GM12865 (cell line): ENCODE measurements at regions not wholly inside any gene's neighbourhood (a gene's known extent, or its start where the extent isn't known, plus 50 kb on each side); places are given as distances from the start of the nearest gene placed in this dataset.
A peak's percentile ranks its signal among the peaks of the same experiment; 100 is the strongest.
"Not testable (repeated sequence)": the region's sequence is repeated elsewhere in the genome, so short reads cannot be mapped to it uniquely, and the experiment has no call there.

ENCODE experiments used
- DNase-seq: peaks from one replicate; pipeline ENCODE4 v3.0.0; 2010; ENCODE audit warnings: low read depth
- H3K4me3 ChIP-seq: 2 replicates; pipeline ENCODE4 v1.5.1; 2011; ENCODE audit warnings: mild to moderate bottlenecking, low read depth, low read length, control low read depth
- TF ChIP-seq, protein P1 (sequence below): IDR thresholded peaks from 2 replicates; pipeline ENCODE4 v1.5.1; 2011; ENCODE audit warnings: low read length, control low read depth, low read depth, inconsistent platforms; ENCODE audit not compliant: insufficient read depth; ENCODE audit errors: missing control alignments

DNA sequence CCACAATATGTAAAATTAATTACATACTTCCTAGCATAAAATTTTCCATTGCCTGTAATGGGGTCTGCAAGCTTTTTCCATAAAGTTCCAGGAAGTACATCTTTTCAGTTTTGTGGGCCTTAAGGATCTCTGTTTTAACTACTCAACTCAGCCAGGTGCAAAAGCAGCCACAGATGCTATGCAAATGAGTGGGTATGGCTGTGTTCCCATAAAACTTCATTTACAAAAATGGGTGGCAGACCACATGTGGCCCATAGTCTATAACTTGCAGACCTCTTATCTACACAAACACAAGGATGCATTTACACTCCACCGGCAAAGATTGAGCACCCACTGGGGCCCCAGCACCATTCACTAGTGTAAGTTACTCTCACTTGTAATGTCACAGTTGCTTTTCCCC is 123.1 kb downstream of the ARHGAP11B start:
- not testable (repeated sequence) for H3K4me3 ChIP-seq, DNase-seq

- TF ChIP-seq, protein P1, sequence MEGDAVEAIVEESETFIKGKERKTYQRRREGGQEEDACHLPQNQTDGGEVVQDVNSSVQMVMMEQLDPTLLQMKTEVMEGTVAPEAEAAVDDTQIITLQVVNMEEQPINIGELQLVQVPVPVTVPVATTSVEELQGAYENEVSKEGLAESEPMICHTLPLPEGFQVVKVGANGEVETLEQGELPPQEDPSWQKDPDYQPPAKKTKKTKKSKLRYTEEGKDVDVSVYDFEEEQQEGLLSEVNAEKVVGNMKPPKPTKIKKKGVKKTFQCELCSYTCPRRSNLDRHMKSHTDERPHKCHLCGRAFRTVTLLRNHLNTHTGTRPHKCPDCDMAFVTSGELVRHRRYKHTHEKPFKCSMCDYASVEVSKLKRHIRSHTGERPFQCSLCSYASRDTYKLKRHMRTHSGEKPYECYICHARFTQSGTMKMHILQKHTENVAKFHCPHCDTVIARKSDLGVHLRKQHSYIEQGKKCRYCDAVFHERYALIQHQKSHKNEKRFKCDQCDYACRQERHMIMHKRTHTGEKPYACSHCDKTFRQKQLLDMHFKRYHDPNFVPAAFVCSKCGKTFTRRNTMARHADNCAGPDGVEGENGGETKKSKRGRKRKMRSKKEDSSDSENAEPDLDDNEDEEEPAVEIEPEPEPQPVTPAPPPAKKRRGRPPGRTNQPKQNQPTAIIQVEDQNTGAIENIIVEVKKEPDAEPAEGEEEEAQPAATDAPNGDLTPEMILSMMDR, result peak; percentile 37
- DNase-seq, H3K4me3 ChIP-seq: not testable (repeated sequence)
Observed at GRCh38 chr15:30755036-30755687, 129.2 kb downstream of the ARHGAP11B start.

- H3K4me3 ChIP-seq, result not testable (repeated sequence)
Observed at GRCh38 chr15:30760633-30761032, 134.7 kb downstream of the ARHGAP11B start.

DNA sequence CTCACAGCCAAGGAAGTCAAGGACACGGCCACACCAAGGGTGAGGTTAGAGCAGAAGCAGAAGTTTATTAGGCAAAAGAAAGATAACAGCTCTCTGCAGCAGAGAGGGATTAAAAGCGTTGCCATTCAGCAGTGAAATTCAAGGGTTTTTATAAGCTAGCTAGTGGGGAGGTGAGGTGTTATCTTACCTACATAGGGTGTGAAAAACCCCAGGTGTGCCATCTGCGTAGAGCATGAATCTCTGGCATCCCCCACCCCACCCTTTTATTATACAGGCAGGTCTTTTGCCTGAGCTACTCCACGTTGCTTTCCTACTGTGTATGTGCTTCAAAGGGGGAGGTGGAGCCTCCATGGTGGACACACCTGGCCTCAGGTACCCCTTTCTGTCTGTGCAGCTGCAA is 135.4 kb downstream of the ARHGAP11B start:
- DNase-seq, H3K4me3 ChIP-seq: not testable (repeated sequence)

More at GRCh38 chr15:30760633-30761032, 134.7 kb downstream of the ARHGAP11B start:
- DNase-seq, result not testable (repeated sequence)

DNA sequence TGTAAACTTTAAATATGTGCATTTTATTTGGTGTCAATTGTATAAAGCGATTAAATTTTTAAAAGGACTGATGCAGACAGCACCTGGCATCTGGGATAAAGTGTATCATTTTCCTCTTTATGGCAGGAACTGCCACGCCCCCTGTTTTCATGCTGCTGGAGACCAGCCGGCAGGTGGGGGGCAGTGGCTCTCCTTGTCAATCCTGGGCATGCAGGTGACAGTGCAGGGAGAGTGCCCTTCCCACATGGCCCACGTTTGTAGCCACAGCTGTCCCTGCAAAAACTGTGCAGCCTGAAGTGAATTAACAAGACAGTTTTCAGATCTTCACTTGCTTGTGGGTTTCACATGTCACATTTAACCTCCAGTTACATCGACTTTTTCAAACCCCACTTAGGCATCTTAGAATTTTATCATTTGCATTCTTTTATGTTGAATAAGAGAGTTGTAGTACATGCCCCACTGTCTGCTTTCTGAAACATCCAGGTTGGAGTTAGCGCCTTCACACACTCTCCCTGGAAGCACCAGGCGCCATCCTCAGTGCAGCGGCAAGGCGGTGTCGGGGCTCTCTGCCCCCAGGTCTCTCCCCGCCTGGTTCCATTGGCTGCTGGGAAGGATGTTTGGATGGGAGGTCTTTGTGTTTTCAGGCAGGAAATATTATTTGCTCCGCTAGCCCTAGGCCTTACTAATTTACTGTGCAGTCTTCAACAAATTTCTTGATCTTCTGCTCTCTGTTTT is 134.2 kb upstream of the FAN1 start:
- DNase-seq, result not testable (repeated sequence)

DNA sequence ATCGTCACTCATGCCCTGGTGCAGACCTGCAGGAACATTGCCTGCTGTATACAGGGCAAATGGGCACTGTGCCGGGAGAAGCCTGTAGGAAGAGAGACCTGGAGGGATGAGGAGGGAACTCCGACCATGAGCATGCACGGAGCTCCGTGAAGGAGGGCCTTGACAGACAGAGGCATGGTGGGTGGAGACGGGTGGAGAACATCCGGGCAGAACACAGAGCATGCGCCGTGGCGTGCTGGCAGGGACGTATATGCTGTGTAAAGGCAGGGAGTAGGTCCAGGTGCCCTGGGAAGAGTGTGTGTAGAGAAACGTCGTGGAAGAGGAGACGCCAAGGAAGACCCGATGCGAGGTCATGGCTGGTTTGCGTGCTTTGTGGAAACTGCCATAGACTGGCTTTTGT is 133.0 kb upstream of the FAN1 start:
- H3K4me3 ChIP-seq, result no peak overlapping the region
- TF ChIP-seq, protein P1, result no peak
- DNase-seq, result no peak

More for the DNA sequence above, 134.2 kb upstream of the FAN1 start:
- not testable (repeated sequence) for H3K4me3 ChIP-seq

- TF ChIP-seq, protein P1, result no peak
- H3K4me3 ChIP-seq, result no peak overlapping the region
- no peak for DNase-seq
Observed at GRCh38 chr15:30783019-30783418, 120.7 kb upstream of the FAN1 start.

DNA sequence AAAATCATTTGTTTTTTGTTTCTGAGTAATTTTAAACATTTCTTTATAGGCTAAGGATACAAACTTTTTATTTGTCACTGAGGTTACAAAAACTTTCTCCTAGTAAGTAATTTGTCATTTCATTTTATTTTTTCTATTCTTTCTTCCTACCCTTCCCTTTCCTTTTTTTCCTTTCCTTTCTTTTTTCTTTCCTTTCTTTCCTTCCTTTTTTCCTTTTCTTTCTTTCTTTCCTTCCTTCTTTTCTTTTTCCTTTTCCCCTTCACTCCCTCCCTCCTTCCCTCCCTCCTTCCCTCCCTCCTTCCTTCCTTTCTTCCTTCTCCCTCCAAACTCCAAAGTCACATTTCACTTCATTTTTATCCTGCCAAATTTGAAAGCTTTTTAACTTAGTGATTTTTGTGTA is 115.1 kb upstream of the FAN1 start:
- no peak for DNase-seq
- TF ChIP-seq, protein P1, result no peak
- no peak overlapping the region for H3K4me3 ChIP-seq

- TF ChIP-seq, protein P1, result no peak
- DNase-seq, result peak; percentile 6
- H3K4me3 ChIP-seq, result no peak overlapping the region
Observed at GRCh38 chr15:30791239-30792175, 112.2 kb upstream of the FAN1 start.

DNA sequence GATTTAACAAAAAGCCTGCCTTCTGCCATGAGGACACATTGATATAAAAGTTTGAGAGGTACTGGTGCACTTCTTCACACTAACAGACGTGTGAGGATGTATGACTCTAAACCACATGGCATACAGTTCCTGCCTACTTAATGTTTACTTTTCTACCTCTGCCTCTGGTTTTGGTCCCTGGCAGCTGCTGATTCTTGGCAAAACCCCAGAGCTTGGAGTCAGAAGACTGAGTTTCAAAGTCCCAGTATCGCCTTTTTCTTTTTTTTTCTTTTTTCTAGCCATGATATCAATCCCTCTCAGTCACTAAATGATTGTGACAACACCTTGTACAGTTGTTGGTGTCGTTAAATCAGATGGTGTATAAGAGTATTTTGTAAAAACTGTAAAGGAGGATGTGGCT is 110.9 kb upstream of the FAN1 start:
- not testable (repeated sequence) for DNase-seq, H3K4me3 ChIP-seq
